ENCODE measurements at regions not wholly inside any gene's neighbourhood (a gene's known extent, or its start where the extent isn't known, plus 50 kb on each side); places are given as distances from the start of the nearest gene placed in this dataset.
"Not testable (repeated sequence)": the region's sequence is repeated elsewhere in the genome, so short reads cannot be mapped to it uniquely, and the experiment has no call there.

DNA sequence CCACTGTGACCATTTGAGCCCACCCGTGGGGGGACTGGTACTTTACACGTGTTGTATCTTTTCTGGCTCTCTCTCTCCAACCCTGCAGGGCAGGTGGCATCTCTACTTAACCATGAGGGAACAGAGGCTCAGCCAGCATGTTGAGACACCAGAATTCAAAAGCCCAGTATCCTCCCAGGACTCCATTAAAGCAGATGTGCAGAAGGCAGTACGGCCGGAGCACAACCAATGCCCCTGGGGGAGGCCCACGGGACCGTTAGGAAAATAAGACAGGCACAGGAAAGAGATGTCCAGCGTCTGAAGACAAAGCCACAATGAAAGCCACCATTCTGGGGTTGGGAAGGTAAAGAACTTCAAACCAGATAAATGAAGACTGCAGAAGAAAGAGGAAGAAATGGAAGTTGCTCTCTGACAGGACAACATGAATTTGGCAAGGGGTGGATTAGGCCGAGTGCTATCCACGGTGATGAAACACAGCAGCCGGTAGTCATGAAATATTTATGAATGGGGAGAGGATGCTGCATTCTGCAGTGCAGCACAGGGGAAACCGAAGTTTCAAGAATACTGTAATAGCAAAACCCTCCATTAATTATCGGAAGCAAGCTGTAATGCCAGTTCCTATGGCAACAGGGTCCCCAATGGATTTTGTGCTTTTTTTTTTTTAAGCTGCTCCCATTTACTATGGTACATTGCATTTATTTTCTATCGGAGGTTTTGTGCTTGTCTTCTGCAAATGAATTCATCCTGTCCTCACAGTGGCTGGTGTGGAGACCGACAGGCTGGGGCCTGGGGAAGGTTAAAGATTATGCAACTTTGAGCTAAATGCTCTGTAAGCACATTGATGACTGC lies 179.4 kb downstream of the NRN1 start:
- Mint-ChIP-seq H3K36me3 (ENCODE audit: low read depth) (no peaks in the 10 kb centered on the region), H3K27me3 (ENCODE audit: insufficient read depth) (peaks cover 11% of the 10 kb centered on the region), H3K9me3 (peaks cover 4% of the 10 kb centered on the region), H3K27ac (no peak overlapping the region), H3K4me1 (peaks cover 14% of the 10 kb centered on the region), H3K4me3 (no peak overlapping the region)
- Histone ChIP-seq H3K27me3 (ENCODE audit: control insufficient read depth, insufficient read depth, low read length, poor library complexity, severe bottlenecking) (no peaks in the 10 kb centered on the region), H3K36me3 (ENCODE audit: control insufficient read depth, insufficient read depth, low read length) (no peaks in the 10 kb centered on the region), H3K4me1 (ENCODE audit: control insufficient read depth, insufficient read depth, low read length) (no peaks in the 10 kb centered on the region), H3K4me3 (ENCODE audit: low read length) (no peak overlapping the region), H3K9me3 (ENCODE audit: control insufficient read depth, low read length) (no peaks in the 10 kb centered on the region), H3K9ac (ENCODE audit: extremely low read depth, low read length, poor library complexity, severe bottlenecking) (no peak overlapping the region), H3K27ac (ENCODE audit: low read depth, low read length) (peak overlapping the region; percentile 9)
- TF ChIP-seq, protein P1, sequence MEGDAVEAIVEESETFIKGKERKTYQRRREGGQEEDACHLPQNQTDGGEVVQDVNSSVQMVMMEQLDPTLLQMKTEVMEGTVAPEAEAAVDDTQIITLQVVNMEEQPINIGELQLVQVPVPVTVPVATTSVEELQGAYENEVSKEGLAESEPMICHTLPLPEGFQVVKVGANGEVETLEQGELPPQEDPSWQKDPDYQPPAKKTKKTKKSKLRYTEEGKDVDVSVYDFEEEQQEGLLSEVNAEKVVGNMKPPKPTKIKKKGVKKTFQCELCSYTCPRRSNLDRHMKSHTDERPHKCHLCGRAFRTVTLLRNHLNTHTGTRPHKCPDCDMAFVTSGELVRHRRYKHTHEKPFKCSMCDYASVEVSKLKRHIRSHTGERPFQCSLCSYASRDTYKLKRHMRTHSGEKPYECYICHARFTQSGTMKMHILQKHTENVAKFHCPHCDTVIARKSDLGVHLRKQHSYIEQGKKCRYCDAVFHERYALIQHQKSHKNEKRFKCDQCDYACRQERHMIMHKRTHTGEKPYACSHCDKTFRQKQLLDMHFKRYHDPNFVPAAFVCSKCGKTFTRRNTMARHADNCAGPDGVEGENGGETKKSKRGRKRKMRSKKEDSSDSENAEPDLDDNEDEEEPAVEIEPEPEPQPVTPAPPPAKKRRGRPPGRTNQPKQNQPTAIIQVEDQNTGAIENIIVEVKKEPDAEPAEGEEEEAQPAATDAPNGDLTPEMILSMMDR (conservative IDR thresholded peaks at IDR 0.05) = no peak
- 89 to 91% methylated on average over 11 to 14 of the region's 14 CpGs for WGBS, 2 experiments (ENCODE audit: insufficient coverage in 1 of 2, insufficient read length in 1 of 2)
- no peak for DNase-seq

DNA sequence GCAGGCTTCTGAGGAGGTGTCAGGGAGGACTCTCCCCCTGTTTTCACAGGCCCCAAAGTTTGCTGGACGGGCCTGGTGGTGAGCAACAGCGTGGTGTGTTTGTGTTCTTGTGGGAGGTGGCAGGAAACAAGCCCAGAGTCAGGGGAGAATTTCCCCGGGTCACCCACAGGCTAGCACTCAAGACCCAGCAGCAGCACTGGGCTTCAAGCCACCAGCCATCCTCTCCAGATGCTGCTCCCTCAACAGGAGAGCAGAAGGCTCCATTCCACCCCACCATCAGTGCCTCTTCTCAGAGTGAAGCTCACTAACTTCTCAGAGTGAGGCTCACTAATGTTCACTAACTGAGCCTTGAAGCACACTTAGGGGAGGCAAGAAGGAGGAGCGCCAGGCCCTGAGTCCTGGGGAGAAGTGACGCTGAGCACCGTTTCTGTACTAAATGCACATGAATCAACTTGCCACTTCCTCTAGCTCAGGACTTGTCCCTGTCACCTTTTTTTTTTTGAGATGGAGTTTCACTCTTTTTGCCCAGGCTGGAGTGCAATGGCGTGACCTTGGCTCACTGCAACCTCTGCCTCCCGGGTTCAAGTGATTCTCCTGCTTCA lies 182.2 kb downstream of the NRN1 start:
- H3K27me3 Mint-ChIP-seq (ENCODE audit: insufficient read depth); DNase-seq; H3K9me3 Mint-ChIP-seq; H3K36me3 ChIP-seq (ENCODE audit: control insufficient read depth, insufficient read depth, low read length); H3K4me3 ChIP-seq (ENCODE audit: low read length); H3K4me3 Mint-ChIP-seq; H3K4me1 ChIP-seq (ENCODE audit: control insufficient read depth, insufficient read depth, low read length); H3K27ac ChIP-seq (ENCODE audit: low read depth, low read length); H3K9ac ChIP-seq (ENCODE audit: extremely low read depth, low read length, poor library complexity, severe bottlenecking); H3K9me3 ChIP-seq (ENCODE audit: control insufficient read depth, low read length); H3K36me3 Mint-ChIP-seq (ENCODE audit: low read depth); H3K27me3 ChIP-seq (ENCODE audit: control insufficient read depth, insufficient read depth, low read length, poor library complexity, severe bottlenecking); H3K27ac Mint-ChIP-seq: not testable (repeated sequence)
- peaks cover 14% of the 10 kb centered on the region for H3K4me1 Mint-ChIP-seq
- 88 to 91% methylated on average over 4 to 8 of the region's 8 CpGs for WGBS, 2 experiments (ENCODE audit: insufficient coverage in 1 of 2, insufficient read length in 1 of 2)

Data from endodermal cell (in vitro differentiated cells).